M059J (cell line): ENCODE measurements at regions not wholly inside any gene's neighbourhood (a gene's known extent, or its start where the extent isn't known, plus 50 kb on each side); places are given as distances from the start of the nearest gene placed in this dataset.
A peak's percentile ranks its signal among the peaks of the same experiment; 100 is the strongest.

Experiments
- DNase-seq: peaks from one replicate; pipeline ENCODE4 v3.0.0-alpha.2; 2012; ENCODE audit warnings: low read depth

DNA sequence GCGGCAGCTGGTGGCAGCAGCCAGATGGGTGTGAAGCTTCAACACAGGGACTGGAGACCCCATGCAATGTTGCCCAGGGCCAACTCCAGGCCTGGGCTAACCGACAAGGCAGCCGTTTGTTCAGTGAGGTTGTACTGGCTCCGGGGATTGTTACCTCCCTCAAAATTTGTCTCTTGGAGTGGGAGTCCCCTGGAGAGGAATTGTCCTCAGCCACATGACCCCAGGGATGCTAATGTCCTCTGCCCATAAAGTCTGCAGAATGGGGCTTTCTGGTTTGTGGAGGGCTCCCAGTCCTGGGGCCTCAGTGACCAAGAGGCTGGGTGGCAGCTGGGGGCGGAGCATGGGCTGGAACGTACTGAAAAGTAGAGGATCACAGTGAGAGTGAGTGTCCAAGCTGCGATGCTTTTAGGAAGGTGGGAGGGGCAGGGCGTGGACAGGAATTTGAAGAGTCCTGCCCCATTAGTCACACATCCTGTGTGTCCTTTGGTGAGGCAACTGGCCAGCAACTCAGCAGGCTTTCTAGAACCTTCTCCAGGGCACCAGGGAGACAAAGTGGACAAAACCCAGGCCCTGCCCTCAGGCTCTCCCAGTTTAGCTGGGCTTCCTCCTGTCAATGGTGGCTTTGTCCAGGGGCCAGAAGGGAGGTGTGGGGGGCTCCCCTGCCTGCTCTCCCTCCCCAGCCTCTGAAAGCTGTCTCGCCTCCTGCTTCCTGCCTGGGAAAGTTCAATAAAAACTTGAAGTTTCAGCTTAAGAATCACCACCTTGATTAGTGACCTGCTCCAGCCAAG lies 114.0 kb downstream of the NSG2 start:
- peak; percentile 74 for DNase-seq

DNA sequence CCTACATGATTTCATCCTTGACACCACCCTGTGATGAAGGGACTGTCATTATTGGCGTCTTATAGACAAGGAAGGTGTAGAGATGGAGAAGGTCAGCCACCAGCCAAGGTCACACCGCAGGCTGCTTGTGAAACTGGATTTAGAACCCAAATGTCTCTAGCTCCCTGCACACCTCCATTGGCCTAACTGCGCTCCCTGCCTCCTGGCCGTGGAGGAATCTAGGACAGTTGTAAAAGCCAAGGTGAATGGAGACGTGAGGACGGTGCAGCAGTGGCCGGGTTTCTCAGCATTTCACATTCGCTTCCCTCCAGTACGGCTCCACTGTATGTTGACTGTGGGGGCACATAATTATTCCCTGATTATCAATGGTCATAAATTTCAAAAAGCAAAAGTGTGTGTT lies 119.9 kb downstream of the NSG2 start:
- DNase-seq, result no peak

DNA sequence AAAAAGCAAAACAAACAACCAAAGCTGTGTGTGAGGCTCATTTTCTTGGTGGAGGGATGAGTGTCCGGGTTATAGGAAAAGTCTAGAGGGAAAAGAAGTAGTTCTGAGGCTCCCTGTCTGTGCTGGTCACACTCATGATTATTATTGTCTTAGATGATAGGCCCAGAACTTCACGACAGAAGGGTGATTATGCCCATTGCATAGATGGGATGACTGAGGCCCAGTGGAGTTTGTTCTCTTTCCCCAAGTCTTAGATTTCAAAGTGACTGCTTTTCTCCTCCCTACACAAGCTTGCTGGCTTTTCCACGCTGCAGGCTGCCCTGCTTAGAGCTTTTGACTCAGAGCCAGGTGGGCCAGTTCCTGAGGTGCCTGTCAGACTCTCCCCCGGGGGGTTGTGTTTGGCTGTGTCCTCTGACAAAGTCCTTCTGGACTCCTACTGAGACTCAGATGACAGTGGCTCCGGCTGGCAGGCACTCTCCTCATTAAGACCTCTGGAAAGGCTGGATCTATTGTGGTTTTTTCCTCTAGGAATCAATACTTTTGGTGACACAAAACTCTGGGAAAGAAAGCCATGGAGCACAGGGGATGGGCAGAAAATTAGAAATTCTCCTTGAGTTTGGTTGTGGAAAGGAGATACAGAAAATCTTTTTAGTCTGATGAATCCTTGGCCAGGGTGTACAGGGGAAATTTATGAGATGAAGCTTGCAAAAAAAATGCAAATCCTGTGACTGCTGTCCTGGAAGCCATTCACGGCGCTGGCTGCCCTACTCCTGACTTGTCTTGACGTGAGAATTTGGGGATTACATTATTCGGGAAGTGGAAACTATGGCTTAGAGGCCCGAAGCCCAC lies 120.9 kb downstream of the NSG2 start:
- no peak for DNase-seq

DNA sequence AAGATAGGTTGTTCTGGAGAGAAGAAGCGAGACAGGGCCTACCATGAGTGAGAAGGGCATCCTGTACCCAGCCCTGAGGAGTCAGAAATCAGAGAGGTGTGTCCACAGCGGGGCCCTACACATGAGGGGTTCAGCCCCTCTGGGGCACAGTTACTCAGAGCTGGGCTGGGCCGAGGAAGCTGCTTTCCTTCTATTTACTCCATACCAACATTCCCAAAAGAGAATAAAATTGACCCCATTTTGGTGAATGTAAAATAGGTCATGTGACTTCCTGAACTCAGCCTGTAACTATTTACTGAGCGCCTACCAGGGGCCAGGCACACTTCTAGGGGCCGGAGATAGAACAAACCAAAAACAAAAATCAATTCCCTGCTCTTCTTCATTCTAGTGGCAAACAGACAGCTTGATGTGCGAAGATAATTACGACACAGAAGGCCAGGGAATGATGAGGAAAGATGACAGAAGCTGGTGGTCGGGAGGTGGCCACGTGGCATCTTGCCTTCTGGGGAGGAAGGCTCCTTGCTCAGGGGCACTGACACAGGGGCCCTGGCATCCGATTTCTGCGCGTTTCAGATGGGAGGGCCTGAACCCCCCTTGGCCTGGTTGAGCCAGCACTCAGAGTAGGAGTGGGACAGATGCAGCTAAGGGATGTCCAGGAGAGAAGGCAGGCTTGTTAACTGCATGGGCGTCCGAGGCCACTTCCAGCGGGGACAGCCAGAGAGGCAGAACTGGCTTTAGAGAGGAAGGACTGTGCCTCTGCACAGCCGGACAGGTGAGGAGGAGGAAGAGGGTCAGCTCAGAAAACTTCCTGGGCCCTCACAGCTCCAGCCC lies 121.8 kb downstream of the NSG2 start:
- no peak for DNase-seq

DNA sequence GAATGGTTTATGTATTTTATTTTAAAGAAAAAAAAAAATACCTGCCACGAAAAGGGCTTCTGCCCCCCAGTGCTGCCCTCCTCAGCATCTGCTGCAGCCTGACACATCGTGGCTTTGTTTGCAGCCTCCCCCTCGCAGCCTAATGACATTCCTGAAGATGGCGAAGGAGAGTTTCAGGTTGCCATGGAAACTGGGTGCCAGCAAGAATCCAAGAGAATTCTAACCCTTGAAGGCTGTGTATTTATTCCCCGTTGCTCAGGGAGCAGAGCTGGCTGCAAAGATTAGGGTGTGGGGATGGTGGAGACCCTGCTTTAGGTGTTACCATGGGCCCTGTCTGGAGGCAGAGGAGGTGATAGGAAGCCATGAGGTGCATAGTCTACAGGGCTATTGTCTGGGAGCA lies 126.6 kb downstream of the NSG2 start:
- peak; percentile 23 for DNase-seq

DNA sequence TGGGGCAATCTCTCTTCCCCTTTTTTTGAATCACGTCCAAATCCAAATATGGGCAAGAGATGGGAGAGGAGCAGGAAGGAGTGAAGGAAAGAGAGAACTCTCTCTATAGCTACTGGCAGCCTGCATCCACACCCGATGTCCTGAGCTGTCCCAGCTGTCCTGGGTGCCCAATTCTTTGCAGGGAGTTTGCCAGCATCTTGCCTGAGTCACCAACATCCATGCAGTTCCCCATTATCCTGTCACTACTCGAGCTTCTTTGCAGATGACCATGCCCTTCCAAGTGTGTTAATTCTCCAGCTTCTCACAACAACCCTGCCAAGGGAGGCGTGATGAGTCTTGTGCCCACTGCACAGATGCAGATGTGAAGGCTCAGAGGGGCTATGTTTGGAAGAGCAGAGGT lies 127.1 kb downstream of the NSG2 start:
- no peak for DNase-seq

DNA sequence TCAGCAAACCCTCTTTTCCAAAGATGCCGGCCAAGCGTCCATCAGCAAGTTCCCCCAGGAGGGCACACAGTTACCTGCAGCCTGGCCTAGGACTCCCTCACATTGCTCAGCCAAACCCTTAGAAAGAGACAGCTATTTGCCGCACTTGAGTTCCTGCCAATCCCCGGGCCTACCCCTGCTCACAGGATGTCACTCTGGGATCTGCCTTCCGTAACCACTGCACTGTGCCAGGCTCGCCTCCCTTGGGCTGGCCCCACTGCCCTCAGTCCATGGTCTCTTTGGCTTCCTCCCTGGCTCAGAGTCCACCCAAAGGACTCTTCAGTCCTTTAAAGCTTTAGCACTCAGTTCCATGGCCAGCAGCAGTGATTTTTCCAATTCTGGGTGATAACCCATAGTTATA lies 128.3 kb downstream of the NSG2 start:
- DNase-seq, result no peak

DNA sequence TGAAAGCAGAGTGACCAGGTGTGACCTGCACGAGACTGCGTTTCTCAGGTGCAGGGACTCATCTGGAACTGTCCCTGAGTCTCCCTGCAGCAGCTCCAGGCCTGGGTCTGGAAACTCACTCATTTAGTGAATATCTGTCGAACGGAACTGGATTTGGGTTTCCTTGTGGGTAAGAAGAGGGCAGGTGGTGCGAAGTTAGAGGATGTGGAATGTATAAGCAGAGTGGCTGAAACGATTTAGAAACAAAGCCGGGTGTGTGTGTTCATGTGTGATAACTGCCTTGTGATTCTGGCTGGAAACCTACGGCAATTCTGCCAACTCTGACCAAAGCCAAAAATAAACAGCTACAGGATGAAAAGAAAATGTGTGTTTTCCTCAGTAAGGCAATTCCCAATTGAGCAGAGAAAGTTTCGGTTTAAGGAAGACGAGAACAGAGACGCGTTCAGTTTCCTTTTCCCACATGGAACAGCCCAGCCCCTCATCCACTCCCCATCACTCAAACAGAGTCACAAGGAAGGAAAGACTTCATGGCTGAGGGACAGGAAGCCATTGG lies 130.3 kb downstream of the NSG2 start:
- DNase-seq, result no peak

DNA sequence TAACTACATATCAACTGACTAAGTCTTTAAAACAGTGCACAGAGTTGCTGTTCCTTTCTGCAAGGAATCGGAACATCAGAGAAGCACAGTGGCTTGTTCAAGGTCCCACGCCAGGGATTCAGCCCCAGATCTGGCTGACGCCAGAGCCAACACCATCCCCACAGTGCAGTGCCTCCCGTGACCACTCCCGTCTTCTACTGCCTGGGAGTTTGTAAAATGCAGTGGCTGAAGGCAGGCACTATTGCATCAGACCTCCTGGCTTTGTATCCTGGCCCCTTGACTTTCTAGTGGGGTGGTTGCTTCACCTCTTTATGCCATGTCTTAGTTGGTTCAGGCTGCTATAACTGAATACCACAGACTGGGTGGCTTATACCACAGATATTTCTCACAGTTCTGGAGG lies 131.0 kb downstream of the NSG2 start:
- no peak for DNase-seq

DNA sequence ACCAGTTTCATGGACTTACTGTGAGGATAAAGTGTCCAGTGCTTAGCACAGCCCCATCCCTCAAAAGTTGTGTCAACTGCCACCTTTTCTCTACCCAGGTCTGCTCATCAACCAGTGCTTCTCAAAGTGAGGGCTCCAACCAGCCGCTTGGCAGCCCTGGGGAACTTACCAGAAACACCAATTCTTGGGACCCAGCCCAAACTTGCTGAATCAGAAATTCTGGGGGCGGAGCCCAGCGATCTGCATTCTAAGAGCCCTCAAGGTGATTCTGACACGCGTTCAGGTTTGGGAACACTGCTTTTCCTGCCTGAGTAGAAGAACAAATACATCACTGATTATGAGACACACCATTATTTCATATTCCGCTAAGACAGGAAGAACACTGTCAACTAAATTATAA lies 132.0 kb downstream of the NSG2 start:
- DNase-seq, result no peak

DNA sequence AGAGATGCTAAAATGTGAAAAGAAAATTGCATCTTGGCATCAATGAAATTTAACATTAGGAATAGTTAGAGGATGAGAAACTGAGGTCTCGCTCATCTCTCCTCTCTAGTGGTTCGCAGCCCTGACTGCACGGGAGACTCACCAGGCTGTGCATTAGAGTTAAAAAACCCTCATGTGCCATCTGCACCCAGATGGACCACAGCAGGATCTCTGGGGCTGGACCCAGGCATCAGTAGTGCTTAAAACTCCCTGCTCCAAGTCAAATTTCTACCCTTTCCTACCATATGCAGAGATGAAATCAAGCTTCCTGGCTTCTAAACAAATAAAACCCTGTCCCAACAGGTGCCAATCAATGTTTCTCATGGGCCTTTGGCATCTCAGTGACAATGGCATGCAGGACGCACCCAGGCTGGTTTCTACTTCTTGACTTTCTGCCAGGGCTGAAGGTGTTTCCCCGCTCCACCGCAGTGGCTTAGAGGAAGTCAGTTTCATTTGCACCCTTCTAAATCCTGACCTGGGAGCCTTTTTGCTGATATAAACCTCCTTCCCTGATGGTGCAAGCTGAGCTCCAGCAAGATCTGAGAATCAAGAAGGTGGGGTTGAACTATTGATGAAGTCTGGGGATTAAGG lies 132.6 kb downstream of the NSG2 start:
- DNase-seq, result no peak

DNA sequence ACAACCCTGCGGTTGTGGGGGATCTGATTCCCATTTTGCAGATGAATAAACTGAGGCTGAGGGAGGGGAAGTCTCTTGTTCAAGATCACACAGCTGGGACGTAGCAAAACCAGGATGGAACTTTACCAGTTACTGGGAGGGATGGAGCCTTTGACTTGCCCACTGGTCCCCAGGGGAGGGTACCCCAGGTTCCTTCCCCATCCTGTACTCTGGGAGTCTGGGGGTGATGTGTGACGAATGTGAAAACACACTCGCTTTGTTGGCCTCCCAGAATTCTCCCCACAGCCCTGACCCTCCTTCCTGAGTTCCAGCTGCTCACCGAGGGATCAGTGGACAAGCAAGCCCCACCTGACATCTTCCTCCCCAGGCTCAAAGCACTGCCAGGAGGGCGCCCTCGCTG lies 135.1 kb downstream of the NSG2 start:
- DNase-seq, result no peak

DNA sequence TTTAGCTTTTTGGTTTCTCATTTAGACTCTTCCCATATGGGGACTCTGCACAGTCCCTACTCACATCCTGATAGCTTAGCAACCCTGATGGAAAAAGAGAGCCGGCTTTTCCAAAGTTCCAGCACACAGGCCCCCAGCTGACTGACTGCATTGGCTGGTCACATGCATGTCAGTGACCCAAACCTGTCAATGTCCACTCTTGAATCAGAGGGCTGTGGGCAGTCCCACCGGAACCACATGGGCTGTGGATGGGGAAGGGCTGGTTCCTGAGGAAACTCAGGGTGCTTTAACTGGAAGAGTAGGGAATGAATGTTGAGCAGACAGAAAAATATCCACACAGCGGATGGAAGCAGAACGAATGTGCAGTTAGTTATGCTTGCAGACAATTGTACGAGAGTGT lies 136.6 kb downstream of the NSG2 start:
- DNase-seq, result no peak

DNA sequence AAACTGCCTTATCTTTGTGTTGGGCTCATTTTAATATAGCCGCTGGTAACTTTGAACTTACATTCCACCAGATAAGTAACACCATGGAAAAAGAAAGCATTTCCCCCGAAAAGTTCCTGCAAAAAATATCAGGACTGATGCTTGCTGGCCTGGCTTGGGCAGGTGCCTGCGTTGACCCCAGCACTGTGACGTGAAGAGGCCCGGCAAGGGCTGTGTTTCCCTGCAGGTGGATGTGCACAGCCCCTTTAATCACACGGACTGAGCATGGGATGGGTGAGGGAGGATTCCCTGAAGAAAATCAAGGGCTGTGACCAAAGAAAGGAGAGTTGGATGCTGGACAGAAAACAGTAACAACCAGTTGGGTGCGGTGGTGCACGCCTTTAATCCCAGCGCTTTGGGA lies 138.2 kb downstream of the NSG2 start:
- no peak for DNase-seq

DNA sequence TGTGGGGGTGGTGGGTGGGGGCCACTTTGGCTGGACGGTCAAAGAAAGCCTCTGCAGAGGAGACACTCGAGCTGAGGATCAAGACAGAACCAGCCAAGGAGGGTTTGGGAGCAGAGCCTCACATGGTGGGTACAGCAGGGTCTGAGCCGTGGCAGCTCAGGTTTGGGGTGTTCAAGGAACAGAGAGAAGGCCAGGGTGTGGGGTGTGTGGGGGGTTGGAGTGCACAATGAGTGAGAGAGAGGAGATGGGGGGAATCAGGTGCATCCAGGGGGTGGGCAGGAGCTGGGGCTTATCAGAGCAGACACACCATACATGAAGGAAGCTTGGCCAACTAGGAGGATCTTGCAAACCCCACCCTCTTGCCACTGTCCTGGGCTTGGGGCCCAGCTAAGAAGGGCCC lies 140.0 kb downstream of the NSG2 start:
- no peak for DNase-seq

DNA sequence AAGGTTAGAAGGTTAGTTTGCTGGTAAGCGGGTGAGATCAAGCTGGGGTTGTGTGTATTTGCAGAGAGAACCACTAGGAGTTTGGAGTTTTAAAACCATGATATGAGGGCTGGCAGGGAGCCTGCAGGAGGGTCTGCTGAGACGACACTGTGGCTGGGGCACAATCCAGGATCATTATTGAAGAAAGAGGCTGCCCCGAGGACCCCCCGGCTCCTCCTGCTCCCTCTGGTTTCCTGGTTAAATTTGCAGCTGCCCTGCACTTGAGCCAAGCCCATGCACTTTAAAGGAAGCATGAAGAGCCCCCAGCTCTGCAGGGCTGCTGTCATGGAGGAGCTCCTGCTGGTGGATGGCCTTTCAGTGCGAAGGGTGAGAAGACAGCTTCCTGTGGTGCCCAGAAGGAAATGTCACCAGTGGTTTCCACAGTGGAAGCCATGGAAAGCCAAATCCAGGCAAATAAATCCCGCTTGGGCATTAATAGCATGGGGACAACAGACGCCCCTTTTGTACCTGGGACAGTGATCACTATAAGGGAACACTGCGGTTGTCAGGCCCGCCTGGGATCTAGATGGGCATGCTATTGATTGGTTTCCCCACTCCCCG lies 140.7 kb downstream of the NSG2 start:
- DNase-seq, result no peak

DNA sequence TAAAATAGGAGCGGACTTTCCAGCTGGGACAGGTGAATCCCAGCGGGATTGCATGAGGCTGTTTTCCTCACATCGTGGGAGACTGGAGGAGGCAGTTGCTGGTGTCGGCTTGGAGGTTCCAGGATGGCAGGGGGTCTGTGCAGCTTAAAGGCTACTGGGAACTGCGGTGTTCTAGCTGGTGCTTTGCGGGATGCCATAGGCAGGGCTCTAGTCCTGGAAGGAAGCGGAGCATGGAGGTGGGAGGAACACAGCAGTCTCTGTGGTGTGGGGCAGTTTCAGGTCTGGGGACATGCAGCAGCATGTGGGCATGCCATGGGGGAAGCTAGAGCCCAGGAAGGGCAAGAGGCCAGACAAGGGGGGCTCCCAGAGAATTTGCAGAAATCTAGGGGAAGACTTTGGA lies 141.5 kb downstream of the NSG2 start:
- no peak for DNase-seq

DNA sequence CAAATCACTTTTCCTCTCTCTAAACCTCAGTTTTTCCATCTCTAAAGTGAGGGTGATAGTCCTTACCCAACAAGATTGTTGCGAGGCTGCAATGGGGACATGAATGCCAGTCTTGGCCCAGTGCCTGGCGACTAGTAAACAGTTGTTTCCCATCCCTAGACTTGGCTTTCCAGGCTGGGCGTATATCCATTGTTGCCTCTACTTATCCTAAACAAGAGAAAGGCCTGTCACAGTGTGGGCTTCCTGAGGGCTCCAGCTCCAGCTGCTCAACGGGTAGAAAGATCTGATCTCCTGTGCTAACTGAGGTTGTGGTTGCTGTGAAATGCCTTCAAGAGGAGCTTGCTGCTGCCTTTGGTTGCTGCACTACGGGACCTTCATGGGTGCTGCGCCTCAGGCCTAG lies 142.0 kb downstream of the NSG2 start:
- DNase-seq, result no peak

DNA sequence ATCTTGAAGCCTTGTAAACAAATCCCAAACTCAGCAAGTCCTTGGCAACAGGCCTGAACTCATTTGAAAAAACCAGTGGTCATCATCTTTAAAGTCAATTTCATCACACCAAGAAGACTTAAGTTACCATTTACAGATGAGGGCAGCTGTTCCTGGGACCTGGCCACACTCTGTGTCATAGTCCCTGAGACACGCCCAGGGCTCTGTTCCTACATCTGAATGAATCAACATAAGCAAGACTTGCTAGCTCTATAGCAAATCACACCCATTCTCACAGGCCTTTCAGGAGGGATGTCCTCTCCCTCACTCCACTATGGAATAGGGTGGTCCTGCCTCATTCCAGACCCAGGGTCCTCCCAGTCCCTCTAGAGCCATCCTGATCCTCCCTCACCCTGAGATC lies 142.8 kb downstream of the NSG2 start:
- DNase-seq, result peak; percentile 3

DNA sequence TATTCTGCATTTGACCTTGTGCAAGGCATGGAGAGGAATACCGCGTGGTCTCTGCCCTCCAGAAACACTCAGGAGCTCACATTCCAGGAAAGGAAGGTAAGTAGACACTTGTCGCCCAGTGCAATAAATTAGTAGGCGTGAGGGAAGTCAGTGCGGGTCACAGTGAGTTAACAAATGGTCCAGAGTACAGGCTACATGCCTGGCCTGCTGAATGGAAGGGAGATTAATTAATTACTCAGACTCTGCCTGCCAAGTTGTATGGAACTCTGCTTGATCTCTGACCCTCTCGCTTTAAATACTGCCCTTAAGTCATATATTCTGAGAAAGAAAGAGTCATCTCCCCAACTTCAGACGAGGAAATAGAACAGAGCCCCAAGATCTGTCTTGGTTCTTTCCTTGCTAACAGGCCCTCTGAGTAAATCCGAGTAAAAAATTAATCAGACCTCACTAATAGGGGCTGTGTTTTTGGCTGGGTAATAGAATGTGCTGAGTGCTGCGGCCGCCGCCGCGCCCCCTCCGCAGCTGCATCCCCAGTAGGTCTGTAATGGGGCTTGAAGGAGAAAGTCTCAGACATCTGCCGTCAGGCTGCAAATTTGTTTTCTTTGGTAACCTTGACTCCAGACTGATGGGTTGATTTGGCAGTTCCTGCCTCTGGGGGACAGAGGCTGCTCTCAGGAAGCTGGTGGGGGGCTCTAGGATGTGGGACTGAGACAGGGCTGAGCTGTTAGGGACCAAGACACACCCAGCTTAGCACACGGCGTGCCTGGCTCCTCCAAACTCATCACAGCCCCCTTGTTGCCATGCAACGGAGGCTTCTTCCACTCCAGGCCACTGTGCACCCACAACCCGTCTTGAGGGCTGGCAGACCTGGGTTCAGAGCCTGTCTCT lies 144.4 kb downstream of the NSG2 start:
- DNase-seq, result no peak
